Neural cell (in vitro differentiated cells): ENCODE measurements at regions not wholly inside any gene's neighbourhood (a gene's known extent, or its start where the extent isn't known, plus 50 kb on each side); places are given as distances from the start of the nearest gene placed in this dataset.

Experiments used
- H2AFZ ChIP-seq: fragments of 200-600, 300-800 bp; sonication (generic), shearing (Covaris generic); 2 replicates; pipeline ENCODE4 v1.6.0; 2014; ENCODE audit warnings: low read depth, mild to moderate bottlenecking, antibody characterized with exemption, low read length, moderate library complexity
- H3F3A ChIP-seq: fragments of 200-600 bp; shearing (Covaris generic); 2 replicates; pipeline ENCODE4 v1.6.1; 2016; ENCODE audit warnings: mild to moderate bottlenecking, moderate library complexity, mixed read lengths, antibody characterized with exemption, low read length; ENCODE audit not compliant: insufficient read depth, poor library complexity, severe bottlenecking
- H3K27ac ChIP-seq: fragments of 200-600, 300-800 bp; sonication (generic), shearing (Covaris generic); 2 replicates; pipeline ENCODE4 v1.5.1; 2014; ENCODE audit warnings: mild to moderate bottlenecking, low read length, moderate library complexity
- H3K27me3 ChIP-seq: fragments of 300-800, 200-600 bp; sonication (generic), shearing (Covaris generic); 2 replicates; pipeline ENCODE4 v1.6.0; 2014; ENCODE audit warnings: mild to moderate bottlenecking, low read depth, low read length, moderate library complexity; ENCODE audit not compliant: insufficient read depth
- H3K36me3 ChIP-seq: fragments of 300-800, 200-600 bp; sonication (generic), shearing (Covaris generic); 2 replicates; pipeline ENCODE4 v1.5.1; 2014; ENCODE audit warnings: mild to moderate bottlenecking, antibody characterized with exemption, low read length, moderate library complexity; ENCODE audit not compliant: insufficient read depth
- H3K4me2 ChIP-seq: fragments of 300-800, 200-600 bp; sonication (generic), shearing (Covaris generic); 2 replicates; pipeline ENCODE4 v1.6.0; 2014; ENCODE audit warnings: mild to moderate bottlenecking, low read length
- H3K4me3 ChIP-seq: fragments of 300-800, 200-600 bp; sonication (generic), shearing (Covaris generic); 2 replicates; pipeline ENCODE4 v1.5.1; 2014; ENCODE audit warnings: mild to moderate bottlenecking, low read length, moderate library complexity
- H3K79me2 ChIP-seq: fragments of 200-600 bp; shearing (Covaris generic); replicated peaks from 2 replicates; pipeline ENCODE4 v1.6.0; 2014; ENCODE audit warnings: mild to moderate bottlenecking, low read length, moderate library complexity; ENCODE audit not compliant: insufficient read depth
- H3K9ac ChIP-seq: fragments of 300-800, 200-600 bp; sonication (generic), shearing (Covaris generic); 2 replicates; pipeline ENCODE4 v1.6.1; 2016; ENCODE audit warnings: mild to moderate bottlenecking, low read length, mixed read lengths
- H3K9me2 ChIP-seq: fragments of 200-600 bp; shearing (Covaris generic); 2 replicates; pipeline ENCODE4 v1.6.1; 2016; ENCODE audit warnings: mild to moderate bottlenecking, low read length, mixed read lengths; ENCODE audit not compliant: insufficient read depth
- H3K9me3 ChIP-seq: fragments of 200-600, 300-800 bp; sonication (generic), shearing (Covaris generic); 2 replicates; pipeline ENCODE4 v1.6.1; 2016; ENCODE audit warnings: mild to moderate bottlenecking, mixed run types, low read length, moderate library complexity, mixed read lengths
- H4K20me1 ChIP-seq: fragments of 200-600 bp; shearing (Covaris generic); 2 replicates; pipeline ENCODE4 v1.6.1; 2016; ENCODE audit warnings: mild to moderate bottlenecking, mixed run types; ENCODE audit not compliant: insufficient read depth
- CTCF ChIP-seq: fragments of 450-650 bp; IDR thresholded peaks from 2 replicates; pipeline ENCODE4 v1.5.1; 2014; ENCODE audit warnings: antibody characterized with exemption, mild to moderate bottlenecking, moderate library complexity; ENCODE audit not compliant: poor library complexity, severe bottlenecking
- EP300 ChIP-seq: fragments of 450-650 bp; conservative IDR thresholded peaks from 2 replicates; pipeline ENCODE4 v1.6.1; 2014; ENCODE audit warnings: antibody characterized with exemption, mild to moderate bottlenecking, moderate library complexity; ENCODE audit not compliant: poor library complexity, severe bottlenecking
- EZH2 ChIP-seq: fragments of 200-600, 300-800 bp; shearing (Covaris generic), sonication (generic); IDR thresholded peaks from 2 replicates; pipeline ENCODE4 v1.6.1; 2014; ENCODE audit warnings: antibody characterized with exemption, low read length, borderline replicate concordance, mild to moderate bottlenecking; ENCODE audit not compliant: insufficient read depth, poor library complexity, severe bottlenecking
- MXI1 ChIP-seq: fragments of 450-650 bp; conservative IDR thresholded peaks from 2 replicates; pipeline ENCODE4 v1.6.1; 2014; ENCODE audit warnings: antibody characterized with exemption, mild to moderate bottlenecking; ENCODE audit not compliant: poor library complexity, severe bottlenecking
- POLR2AphosphoS5 ChIP-seq: IDR thresholded peaks from 2 replicates; pipeline ENCODE4 v1.6.1; 2012
- RAD21 ChIP-seq: fragments of 450-650 bp; conservative IDR thresholded peaks from 2 replicates; pipeline ENCODE4 v1.6.1; 2014; ENCODE audit warnings: antibody characterized with exemption, mild to moderate bottlenecking, moderate library complexity
- REST ChIP-seq: IDR thresholded peaks from 2 replicates; pipeline ENCODE4 v1.6.1; 2012; ENCODE audit warnings: borderline replicate concordance
- SMC3 ChIP-seq: fragments of 450-650 bp; conservative IDR thresholded peaks from 2 replicates; pipeline ENCODE4 v1.6.1; 2014; ENCODE audit warnings: antibody characterized with exemption, mild to moderate bottlenecking, moderate library complexity; ENCODE audit not compliant: poor library complexity
- TAF1 ChIP-seq: IDR thresholded peaks from 2 replicates; pipeline ENCODE4 v1.6.1; 2012; ENCODE audit warnings: low read depth

GRCh38 chr1:36740446-36740845 is 257.7 kb upstream of the CSF3R start:
- no peak overlapping the region for H3K27ac ChIP-seq
- no peak overlapping the region for H2AFZ ChIP-seq
- H3K79me2 ChIP-seq, result no peaks in the 10 kb centered on the region
- H3F3A ChIP-seq, result no peaks in the 10 kb centered on the region
- no peaks in the 10 kb centered on the region for H3K27me3 ChIP-seq
- H3K9me3 ChIP-seq, result no peaks in the 10 kb centered on the region
- no peaks in the 10 kb centered on the region for H3K9me2 ChIP-seq
- no peaks in the 10 kb centered on the region for H3K36me3 ChIP-seq
- no peak for TF ChIP-seq TAF1
- no peak for TF ChIP-seq CTCF
- TF ChIP-seq EZH2, result no peak
- TF ChIP-seq MXI1, result no peak
- TF ChIP-seq RAD21, result no peak
- no peak for TF ChIP-seq POLR2AphosphoS5
- no peak for TF ChIP-seq REST
- no peak for TF ChIP-seq SMC3
- TF ChIP-seq EP300, result no peak
- H3K9ac ChIP-seq, result no peak overlapping the region
- no peaks in the 10 kb centered on the region for H4K20me1 ChIP-seq
- no peak overlapping the region for H3K4me3 ChIP-seq
- H3K4me2 ChIP-seq, result no peak overlapping the region

GRCh38 chr1:36739703-36740289 is 257.1 kb upstream of the CSF3R start:
- TF ChIP-seq EP300 (no peak), POLR2AphosphoS5 (no peak), EZH2 (no peak), MXI1 (no peak), RAD21 (no peak), SMC3 (no peak), CTCF (no peak), REST (no peak), TAF1 (no peak)
- no peak overlapping the region for H3K4me2 ChIP-seq
- H3K9ac ChIP-seq, result no peak overlapping the region
- H3K36me3 ChIP-seq, result no peaks in the 10 kb centered on the region
- H3K79me2 ChIP-seq, result no peaks in the 10 kb centered on the region
- no peaks in the 10 kb centered on the region for H4K20me1 ChIP-seq
- no peaks in the 10 kb centered on the region for H3K9me2 ChIP-seq
- no peaks in the 10 kb centered on the region for H3F3A ChIP-seq
- H3K27ac ChIP-seq, result no peak overlapping the region
- no peak overlapping the region for H2AFZ ChIP-seq
- H3K27me3 ChIP-seq, result no peaks in the 10 kb centered on the region
- no peak overlapping the region for H3K4me3 ChIP-seq
- no peaks in the 10 kb centered on the region for H3K9me3 ChIP-seq
